ENCODE measurements at regions not wholly inside any gene's neighbourhood (a gene's known extent, or its start where the extent isn't known, plus 50 kb on each side); places are given as distances from the start of the nearest gene placed in this dataset.

DNA sequence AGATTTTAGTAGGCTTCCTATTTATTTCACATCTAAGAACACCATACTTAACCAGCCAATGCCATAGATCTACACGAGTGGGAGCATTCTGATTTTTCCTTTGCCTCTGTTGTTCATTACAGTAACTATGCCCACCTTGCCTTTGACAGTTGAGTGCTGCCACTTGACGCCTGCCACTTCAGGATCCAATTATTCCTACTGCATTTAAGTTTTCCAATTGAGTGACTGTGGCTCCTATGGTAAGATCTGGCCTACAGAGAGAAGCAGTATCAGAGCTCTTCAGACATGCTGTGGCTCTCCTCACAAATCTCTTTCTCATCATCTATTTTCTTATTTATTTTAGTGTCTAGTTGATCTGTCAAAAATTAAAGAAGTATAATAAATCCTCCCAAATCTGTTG lies 403.0 kb upstream of the SPTLC3 start:
- H3K4me3 ChIP-seq (replicated peaks; ENCODE audit: low read depth, low read length), result no peak overlapping the region
- TF ChIP-seq, protein P1, sequence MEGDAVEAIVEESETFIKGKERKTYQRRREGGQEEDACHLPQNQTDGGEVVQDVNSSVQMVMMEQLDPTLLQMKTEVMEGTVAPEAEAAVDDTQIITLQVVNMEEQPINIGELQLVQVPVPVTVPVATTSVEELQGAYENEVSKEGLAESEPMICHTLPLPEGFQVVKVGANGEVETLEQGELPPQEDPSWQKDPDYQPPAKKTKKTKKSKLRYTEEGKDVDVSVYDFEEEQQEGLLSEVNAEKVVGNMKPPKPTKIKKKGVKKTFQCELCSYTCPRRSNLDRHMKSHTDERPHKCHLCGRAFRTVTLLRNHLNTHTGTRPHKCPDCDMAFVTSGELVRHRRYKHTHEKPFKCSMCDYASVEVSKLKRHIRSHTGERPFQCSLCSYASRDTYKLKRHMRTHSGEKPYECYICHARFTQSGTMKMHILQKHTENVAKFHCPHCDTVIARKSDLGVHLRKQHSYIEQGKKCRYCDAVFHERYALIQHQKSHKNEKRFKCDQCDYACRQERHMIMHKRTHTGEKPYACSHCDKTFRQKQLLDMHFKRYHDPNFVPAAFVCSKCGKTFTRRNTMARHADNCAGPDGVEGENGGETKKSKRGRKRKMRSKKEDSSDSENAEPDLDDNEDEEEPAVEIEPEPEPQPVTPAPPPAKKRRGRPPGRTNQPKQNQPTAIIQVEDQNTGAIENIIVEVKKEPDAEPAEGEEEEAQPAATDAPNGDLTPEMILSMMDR (IDR thresholded peaks at IDR 0.05; ENCODE audit: low read length, missing control alignments), result no peak
- DNase-seq (ENCODE audit: low read depth), result no peak

- H3K4me3 ChIP-seq (replicated peaks; ENCODE audit: low read depth, low read length), result no peak overlapping the region
- DNase-seq (ENCODE audit: low read depth), result no peak
- TF ChIP-seq, protein P1 (IDR thresholded peaks at IDR 0.05; ENCODE audit: low read length, missing control alignments), result no peak
Observed at GRCh38 chr20:12610871-12611270, 397.9 kb upstream of the SPTLC3 start.

GRCh38 chr20:12614764-12615163 lies 394.0 kb upstream of the SPTLC3 start:
- TF ChIP-seq, protein P1 (IDR thresholded peaks at IDR 0.05; ENCODE audit: low read length, missing control alignments), result no peak
- no peak overlapping the region for H3K4me3 ChIP-seq (replicated peaks; ENCODE audit: low read depth, low read length)
- DNase-seq (ENCODE audit: low read depth), result no peak

- DNase-seq (ENCODE audit: low read depth), result no peak
- no peak overlapping the region for H3K4me3 ChIP-seq (replicated peaks; ENCODE audit: low read depth, low read length)
- TF ChIP-seq, protein P1 (IDR thresholded peaks at IDR 0.05; ENCODE audit: low read length, missing control alignments), result no peak
Observed at GRCh38 chr20:12617076-12617475, 391.7 kb upstream of the SPTLC3 start.

GRCh38 chr20:12623870-12624269 lies 384.9 kb upstream of the SPTLC3 start:
- no peak for DNase-seq (ENCODE audit: low read depth)
- no peak overlapping the region for H3K4me3 ChIP-seq (replicated peaks; ENCODE audit: low read depth, low read length)

GRCh38 chr20:12627485-12627884 lies 381.3 kb upstream of the SPTLC3 start:
- no peak for DNase-seq (ENCODE audit: low read depth)
- TF ChIP-seq, protein P1 (IDR thresholded peaks at IDR 0.05; ENCODE audit: low read length, missing control alignments), result no peak
- no peak overlapping the region for H3K4me3 ChIP-seq (replicated peaks; ENCODE audit: low read depth, low read length)

More at GRCh38 chr20:12623870-12624269, 384.9 kb upstream of the SPTLC3 start:
- TF ChIP-seq, protein P1 (IDR thresholded peaks at IDR 0.05; ENCODE audit: low read length, missing control alignments), result no peak

- TF ChIP-seq, protein P1 (IDR thresholded peaks at IDR 0.05; ENCODE audit: low read length, missing control alignments), result no peak
- DNase-seq (ENCODE audit: low read depth), result no peak
- no peak overlapping the region for H3K4me3 ChIP-seq (replicated peaks; ENCODE audit: low read depth, low read length)
Observed at GRCh38 chr20:12638633-12639312, 370.0 kb upstream of the SPTLC3 start.

Measured in fibroblast of pulmonary artery (primary cell).